CD4-positive, alpha-beta T cell treated with Interleukin-12 subunit alpha and Interleukin-12 subunit beta, for 1 hour (primary cell): ENCODE measurements at regions not wholly inside any gene's neighbourhood (a gene's known extent, or its start where the extent isn't known, plus 50 kb on each side); places are given as distances from the start of the nearest gene placed in this dataset.

Experiments
- DNase-seq: peaks from one replicate; pipeline ENCODE4 v3.0.0-alpha.2; 2020

DNA sequence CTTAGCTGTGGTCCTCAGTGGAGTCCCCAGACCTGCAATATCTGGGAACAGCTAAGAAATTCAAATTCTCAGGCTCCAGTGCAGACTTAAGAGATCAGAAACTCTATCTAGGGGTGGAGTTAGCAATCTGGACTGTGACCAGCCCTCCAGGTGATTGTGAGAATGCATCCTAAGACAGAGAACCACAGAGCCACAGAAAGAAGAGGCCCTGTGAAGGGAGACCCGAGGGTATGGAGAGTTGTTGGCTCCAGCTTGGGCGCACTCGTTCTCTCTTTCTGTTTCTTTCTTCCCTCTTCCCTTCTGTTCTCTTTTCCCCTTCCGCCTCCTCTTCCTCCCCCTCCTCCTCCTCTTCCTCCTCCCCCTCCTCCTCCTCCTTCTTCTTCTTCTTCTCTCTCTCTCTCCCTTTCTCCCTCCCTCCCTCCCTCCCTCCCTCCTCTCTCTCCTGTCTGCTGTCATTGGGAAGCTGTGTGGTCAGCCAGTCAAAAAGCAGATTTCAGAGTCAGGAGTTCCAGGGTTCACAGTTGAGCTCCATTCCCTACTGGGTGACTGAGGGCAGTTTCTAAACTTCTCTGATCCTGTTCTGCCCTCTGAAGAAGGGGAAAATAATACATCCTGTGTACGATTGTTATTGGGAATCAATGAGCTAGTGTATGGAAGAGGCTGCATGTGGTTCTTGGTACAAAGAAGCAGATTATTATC lies 62.1 kb upstream of the STEAP1B start:
- no peak for DNase-seq

DNA sequence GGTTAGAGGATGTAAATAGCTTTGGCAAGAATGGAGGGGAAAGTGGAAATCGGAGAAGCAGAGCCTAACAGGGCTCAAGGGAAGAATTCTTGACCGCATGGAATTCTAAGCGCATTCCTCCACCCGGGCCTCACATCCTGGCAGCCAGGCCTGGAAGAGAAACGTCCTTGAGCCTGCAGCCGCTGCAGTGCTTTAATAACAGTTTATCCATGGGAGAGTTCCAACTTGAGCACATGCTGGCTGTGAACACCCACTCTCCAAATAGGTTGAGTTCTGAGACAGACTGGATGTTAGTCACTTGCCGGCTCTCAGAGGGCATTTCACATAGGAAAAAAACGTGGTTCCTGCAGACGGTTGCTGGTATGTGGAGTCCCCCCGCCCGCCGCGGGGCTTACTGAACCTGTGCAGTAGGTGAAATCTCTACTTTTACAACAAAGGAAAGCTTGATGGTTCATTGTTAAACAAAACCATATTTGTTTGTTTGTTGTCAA lies 61.4 kb upstream of the STEAP1B start:
- no peak for DNase-seq

DNA sequence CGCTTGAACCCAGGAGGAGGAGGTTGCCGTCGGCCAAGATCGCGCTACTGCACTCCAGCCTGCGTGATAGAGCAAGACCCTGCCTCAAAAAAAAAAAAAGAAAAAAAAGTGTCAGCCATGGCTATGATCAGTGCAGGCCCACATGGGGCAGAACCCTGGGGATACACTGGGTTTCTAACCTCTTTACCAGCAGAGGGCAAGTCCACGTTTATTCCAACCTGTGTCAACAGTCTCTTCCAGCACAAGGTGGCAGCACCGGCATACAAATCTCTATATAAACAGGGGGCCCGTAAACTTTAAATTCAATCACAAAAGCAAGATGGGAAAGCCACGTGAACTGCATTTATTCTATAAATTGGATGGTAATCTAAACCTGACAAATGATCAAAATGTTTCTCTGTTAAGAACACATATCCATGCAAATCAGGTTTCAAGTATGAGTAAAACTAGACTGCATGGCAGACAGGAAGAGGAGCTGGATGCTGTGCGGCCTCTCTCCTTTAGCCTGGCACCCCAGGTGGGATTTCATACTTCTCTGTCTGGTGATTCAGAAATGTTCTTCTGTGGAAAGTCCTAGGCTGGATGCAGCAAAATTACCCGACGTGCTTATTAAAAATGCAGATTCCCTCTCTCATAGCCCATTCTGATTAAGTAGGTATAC lies 60.0 kb upstream of the STEAP1B start:
- DNase-seq, result peak; percentile 75

DNA sequence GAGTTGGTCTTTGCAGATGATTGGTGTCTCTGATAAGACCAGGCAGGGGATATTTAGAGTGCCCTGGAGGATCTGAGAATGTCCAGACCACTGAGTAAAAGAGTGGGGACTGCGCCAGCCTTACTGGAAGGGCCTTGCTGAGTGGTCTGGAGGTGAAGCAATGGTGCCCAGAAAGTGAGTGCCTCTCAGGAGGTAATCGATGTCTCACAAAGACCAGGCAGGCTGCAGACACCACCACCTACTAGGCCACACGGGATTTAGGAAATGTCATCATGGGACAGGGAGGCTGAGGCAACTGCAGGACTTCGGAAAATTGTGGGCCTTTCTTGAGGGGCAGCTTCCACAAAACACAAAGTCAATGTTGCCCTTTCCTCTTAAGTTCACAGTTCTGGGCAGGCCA lies 57.2 kb upstream of the STEAP1B start:
- no peak for DNase-seq

DNA sequence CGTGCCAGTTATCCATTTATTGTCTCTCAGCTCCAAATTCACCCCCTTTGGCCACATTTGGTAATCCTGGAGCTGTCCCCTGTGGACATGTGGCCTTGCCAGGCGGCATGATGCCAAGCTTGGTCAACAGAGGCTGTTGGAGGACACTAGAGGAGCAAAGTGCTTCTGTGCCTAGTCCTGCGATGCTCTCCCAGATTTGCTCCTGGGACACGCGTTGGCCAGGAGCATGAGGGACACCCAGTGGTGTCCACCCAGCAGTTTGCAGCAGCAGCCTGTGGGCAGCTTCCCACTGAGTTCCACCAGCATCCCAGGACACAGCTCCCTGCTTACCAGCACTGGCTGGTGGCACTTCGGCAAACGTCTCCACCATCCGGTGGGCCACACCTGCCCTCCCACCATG lies 55.5 kb upstream of the STEAP1B start:
- no peak for DNase-seq

DNA sequence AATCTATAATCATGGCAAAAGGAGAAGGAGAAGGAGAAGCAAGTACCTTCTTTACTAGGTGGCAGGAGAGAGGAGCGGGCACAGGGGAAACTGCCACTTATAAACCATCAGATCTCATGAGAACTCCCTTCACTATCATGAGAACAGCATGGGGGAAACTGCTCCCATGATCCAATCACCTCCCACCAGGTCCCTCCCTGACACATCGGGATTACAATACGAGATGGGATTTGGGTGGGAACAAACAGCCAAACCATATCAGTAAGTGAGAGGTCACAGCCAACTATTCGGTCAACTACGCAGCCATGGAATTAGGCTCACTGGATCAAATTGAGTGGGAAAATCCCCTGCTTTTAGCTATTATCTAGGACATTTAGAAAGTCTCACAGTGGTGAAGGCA lies 54.2 kb upstream of the STEAP1B start:
- DNase-seq, result no peak

DNA sequence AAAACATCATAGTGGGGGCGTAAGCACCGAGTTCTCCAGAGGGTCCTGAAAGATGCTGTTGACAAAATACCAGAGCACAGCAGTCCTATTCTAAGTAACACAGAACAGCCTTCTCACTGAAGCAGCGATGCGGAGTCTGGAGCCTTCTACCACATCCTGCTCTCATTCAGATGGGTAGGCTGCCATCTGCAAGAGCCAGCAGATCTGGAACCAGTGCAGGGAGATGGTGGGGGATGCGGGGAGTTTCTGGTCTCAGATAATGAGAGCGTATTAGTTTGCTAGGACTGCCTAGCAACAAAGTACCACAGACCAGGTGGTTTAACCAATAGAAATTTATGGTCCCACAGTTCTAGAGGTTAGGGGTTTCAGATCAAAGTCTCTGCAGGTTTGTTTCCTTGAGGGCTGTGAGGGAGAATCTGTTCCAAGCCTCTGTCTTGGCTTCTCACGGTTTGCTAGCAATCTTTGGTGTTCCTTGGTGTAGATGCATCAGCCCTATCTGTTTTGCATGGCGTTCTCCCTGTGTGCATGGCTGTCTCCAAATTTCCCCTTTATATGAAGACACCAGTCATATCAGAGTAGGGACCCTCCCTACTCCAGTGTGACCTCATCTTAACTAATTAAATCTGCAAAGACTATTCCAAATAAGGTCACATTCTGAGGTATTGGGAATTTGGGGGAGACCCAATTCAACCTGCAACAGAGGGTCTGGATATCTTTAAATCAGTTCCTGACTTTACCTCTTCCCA lies 52.0 kb upstream of the STEAP1B start:
- DNase-seq, result no peak

DNA sequence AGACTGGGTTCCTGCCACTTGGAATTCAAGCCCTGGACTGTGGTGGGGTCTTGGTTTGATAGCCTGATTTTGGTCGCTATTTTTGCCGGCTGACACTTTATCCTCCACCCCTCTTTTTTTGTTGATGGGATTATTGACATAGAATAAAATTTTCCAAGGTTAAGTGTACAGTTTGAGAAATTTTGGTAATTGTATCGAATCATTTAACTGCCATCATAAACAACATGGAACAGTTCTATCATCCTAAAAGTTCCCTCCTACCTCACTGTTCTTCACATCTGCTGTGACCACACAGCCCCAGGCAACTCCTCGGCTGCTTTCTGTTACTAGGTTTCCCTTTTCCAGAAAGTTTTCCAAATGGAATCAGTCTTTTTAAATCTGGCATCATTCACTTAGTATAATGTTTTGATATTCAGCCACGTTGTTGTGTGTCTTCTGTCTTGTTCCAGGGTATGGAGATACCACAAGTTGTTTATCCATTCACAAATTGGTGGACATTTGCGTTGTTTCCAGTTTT lies 50.6 kb upstream of the STEAP1B start:
- DNase-seq, result no peak

DNA sequence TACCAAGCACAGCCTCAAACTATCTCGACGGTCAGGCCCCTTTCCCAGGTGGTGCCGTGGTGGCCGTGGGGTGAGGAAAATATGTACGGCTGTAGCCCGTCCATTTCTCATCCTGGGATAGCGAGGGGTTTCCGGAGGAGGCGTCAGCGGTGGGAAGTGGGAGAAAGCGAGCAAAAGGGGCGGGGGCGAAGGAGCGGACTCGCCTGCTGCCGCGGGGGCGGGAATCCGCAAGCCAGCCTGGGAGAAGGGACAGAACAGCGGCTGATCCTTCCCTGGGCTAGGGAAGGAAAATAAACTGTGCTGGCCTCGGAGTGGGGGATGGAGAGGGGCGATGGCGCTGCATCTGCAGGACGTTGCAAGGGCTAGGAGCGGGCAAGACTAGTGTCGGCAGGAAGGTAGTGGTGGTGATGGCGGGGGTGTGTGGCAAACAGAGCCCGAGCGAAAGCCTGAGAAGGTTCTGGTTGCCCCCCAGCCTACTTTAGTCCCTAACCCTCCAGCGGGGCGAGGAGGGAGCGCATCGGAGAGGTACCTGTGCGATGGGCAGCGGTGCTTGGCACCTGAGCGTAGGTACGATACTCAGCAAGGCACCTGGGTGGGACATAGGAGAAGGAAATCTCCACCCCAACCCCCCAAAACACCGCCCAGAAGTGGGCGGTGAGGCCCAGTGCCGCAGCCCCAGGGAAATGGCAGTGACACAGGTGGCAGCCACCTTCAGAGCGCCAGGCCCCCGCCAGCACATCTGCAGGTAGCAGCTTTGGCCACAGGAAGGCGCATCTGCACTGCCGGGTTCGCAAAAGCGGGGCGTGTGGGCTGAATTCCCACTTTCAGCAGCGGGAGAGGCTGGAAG lies 49.9 kb upstream of the STEAP1B start:
- no peak for DNase-seq
